ENCODE measurements at regions not wholly inside any gene's neighbourhood (a gene's known extent, or its start where the extent isn't known, plus 50 kb on each side); places are given as distances from the start of the nearest gene placed in this dataset.

DNA sequence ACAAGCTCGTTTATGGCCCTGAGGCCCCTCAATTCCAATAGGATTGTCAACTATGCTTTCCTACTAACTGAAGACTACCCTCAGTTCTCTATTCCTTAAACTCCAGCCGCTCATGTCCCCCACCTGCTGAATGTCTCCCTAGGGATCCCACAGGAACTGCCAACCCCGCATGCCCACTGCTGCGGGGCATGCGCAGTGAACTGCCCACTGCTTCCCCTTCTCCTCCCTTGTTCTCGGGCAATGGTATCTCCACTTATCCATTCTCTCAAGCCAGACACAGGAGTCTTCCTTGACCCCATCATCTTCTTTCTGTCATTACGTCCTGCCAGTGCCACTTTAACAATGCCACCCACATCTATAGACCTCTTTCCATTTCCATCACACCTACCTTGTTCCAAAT lies 90.0 kb downstream of the FGF18 start:
- ATAC-seq = no peak
- no peak for TF ChIP-seq POLR2A (IDR thresholded peaks at IDR 0.05)
- TF ChIP-seq, protein P1, sequence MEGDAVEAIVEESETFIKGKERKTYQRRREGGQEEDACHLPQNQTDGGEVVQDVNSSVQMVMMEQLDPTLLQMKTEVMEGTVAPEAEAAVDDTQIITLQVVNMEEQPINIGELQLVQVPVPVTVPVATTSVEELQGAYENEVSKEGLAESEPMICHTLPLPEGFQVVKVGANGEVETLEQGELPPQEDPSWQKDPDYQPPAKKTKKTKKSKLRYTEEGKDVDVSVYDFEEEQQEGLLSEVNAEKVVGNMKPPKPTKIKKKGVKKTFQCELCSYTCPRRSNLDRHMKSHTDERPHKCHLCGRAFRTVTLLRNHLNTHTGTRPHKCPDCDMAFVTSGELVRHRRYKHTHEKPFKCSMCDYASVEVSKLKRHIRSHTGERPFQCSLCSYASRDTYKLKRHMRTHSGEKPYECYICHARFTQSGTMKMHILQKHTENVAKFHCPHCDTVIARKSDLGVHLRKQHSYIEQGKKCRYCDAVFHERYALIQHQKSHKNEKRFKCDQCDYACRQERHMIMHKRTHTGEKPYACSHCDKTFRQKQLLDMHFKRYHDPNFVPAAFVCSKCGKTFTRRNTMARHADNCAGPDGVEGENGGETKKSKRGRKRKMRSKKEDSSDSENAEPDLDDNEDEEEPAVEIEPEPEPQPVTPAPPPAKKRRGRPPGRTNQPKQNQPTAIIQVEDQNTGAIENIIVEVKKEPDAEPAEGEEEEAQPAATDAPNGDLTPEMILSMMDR (IDR thresholded peaks at IDR 0.05 in 4 of 5, conservative IDR thresholded peaks at IDR 0.05 in 1 of 5) = no peak
- in situ Hi-C loops (cut with MboI; ENCODE audit: low sequenced_read_pairs in 4 of 4) = no loop called here
- H3K4me1 ChIP-seq = no peaks in the 10 kb centered on the region
- H3K9me3 ChIP-seq = no peaks in the 10 kb centered on the region
- intact Hi-C loops (cut with DNase I; ENCODE audit: low total_unique reads) = no loop called here
- H3K4me3 ChIP-seq = no peak overlapping the region
- DNase-seq = no peak
- no peaks in the 10 kb centered on the region for H3K27me3 ChIP-seq
- no peak overlapping the region for H3K27ac ChIP-seq
- no peaks in the 10 kb centered on the region for H3K36me3 ChIP-seq

DNA sequence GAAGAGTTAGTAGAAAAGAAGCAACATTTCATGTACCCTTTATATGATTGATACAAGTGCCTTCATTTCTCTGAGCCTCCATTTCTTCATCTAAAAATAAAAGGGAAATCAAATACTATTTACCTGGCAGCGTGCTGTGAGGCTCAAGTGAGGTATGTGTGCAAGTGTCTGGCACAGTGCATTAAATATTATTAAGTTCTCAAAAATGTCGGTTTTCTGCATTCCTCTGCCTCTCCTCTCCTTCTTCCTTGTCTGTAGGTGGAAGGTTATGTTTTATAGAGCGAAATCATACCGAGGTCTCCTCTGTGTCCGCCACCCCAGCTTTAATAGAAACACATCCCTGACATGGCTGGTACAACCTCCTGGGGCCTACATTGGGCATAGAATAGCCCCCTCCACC lies 93.0 kb downstream of the FGF18 start:
- intact Hi-C loops (cut with DNase I; ENCODE audit: low total_unique reads) (no loop called here), in situ Hi-C loops (cut with MboI; ENCODE audit: low sequenced_read_pairs in 4 of 4) (no loop called here)
- no peaks in the 10 kb centered on the region for H3K36me3 ChIP-seq
- TF ChIP-seq POLR2A (IDR thresholded peaks at IDR 0.05) = no peak
- TF ChIP-seq, protein P1 (IDR thresholded peaks at IDR 0.05 in 4 of 5, conservative IDR thresholded peaks at IDR 0.05 in 1 of 5) = no peak
- no peaks in the 10 kb centered on the region for H3K27me3 ChIP-seq
- no peak for DNase-seq
- H3K27ac ChIP-seq = no peak overlapping the region
- H3K9me3 ChIP-seq = no peaks in the 10 kb centered on the region
- H3K4me3 ChIP-seq = no peak overlapping the region
- no peak for ATAC-seq
- H3K4me1 ChIP-seq = no peaks in the 10 kb centered on the region

DNA sequence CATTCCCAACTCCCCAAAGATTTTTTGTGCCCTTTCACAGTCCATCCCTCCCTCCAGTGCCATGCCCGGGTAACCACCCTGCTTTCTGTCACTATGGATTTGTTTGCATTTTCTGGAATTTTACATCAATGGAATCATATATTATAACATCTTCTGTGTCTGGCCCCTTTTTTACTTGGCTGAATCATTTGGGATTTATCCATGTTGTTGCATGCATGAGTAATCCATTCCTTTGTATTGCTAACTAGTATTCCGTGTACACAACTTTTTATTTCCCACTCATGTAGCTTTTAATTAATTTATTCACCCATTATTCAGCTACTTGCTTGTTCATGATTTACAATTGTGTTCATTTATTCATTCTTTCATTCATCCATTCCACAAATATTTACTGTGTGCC lies 94.1 kb downstream of the FGF18 start:
- DNase-seq (no peak), ATAC-seq (no peak)
- in situ Hi-C loops (cut with MboI; ENCODE audit: low sequenced_read_pairs in 4 of 4) (no loop called here), intact Hi-C loops (cut with DNase I; ENCODE audit: low total_unique reads) (no loop called here)
- H3K4me1 ChIP-seq = no peaks in the 10 kb centered on the region
- TF ChIP-seq, protein P1 (IDR thresholded peaks at IDR 0.05 in 4 of 5, conservative IDR thresholded peaks at IDR 0.05 in 1 of 5) = no peak
- no peak for TF ChIP-seq POLR2A (IDR thresholded peaks at IDR 0.05)
- H3K27ac ChIP-seq = no peak overlapping the region
- no peak overlapping the region for H3K4me3 ChIP-seq
- no peaks in the 10 kb centered on the region for H3K36me3 ChIP-seq
- no peaks in the 10 kb centered on the region for H3K9me3 ChIP-seq
- no peaks in the 10 kb centered on the region for H3K27me3 ChIP-seq

DNA sequence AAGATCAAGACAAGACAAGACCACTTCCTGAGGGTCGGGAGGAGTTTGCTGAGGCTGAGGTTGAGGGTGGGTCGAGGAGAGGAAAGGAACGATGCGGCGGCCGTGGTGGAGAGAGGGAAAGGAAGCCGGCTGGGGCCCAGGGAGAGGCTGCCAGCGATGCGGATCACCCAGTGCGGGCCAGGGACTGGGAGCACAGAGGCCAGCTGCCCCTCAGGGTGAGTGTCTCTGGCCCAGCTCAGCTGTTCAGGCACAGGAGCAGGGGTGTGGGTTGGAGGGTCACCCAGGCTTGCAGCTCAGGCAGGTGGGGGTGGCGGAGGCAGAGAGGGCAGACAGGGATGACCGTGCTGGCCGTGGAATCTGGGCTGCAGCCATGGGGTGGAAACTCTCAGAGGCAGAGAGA lies 99.5 kb downstream of the FGF18 start:
- DNase-seq (no peak), ATAC-seq (no peak)
- no peaks in the 10 kb centered on the region for H3K36me3 ChIP-seq
- no peak overlapping the region for H3K27ac ChIP-seq
- in situ Hi-C loops (cut with MboI; ENCODE audit: low sequenced_read_pairs in 4 of 4) = no loop called here
- no peaks in the 10 kb centered on the region for H3K9me3 ChIP-seq
- intact Hi-C loops (cut with DNase I; ENCODE audit: low total_unique reads) = no loop called here
- TF ChIP-seq, protein P1 (IDR thresholded peaks at IDR 0.05 in 4 of 5, conservative IDR thresholded peaks at IDR 0.05 in 1 of 5) = no peak
- no peak for TF ChIP-seq POLR2A (IDR thresholded peaks at IDR 0.05)
- peaks cover 3 to 4% of the 10 kb centered on the region in 2 donors for H3K4me1 ChIP-seq
- H3K4me3 ChIP-seq = no peak overlapping the region
- no peaks in the 10 kb centered on the region for H3K27me3 ChIP-seq

All from gastrocnemius medialis (tissue), 4 donors.